UCSD-AML1 (cell line): ENCODE measurements at regions not wholly inside any gene's neighbourhood (a gene's known extent, or its start where the extent isn't known, plus 50 kb on each side); places are given as distances from the start of the nearest gene placed in this dataset.
"Not testable (repeated sequence)": the region's sequence is repeated elsewhere in the genome, so short reads cannot be mapped to it uniquely, and the experiment has no call there.

Experiments
- DNase-seq: peaks from one replicate; lab custom pipeline; 2025; ENCODE audit not compliant: unreplicated experiment; lab: John Stamatoyannopoulos, UW

- no peak for DNase-seq
Measured at GRCh38 chr3:164779816-164780215, 298.5 kb downstream of the SI start.

- no peak for DNase-seq
Measured at GRCh38 chr3:164752812-164753211, 325.5 kb downstream of the SI start.

GRCh38 chr3:164748626-164749025 lies 329.7 kb downstream of the SI start:
- DNase-seq, result no peak

GRCh38 chr3:164741869-164742268 lies 336.4 kb downstream of the SI start:
- no peak for DNase-seq

- DNase-seq, result no peak
Measured at GRCh38 chr3:164737174-164737573, 341.1 kb downstream of the SI start.

- no peak for DNase-seq
Measured at GRCh38 chr3:164732166-164732565, 346.1 kb downstream of the SI start.

- DNase-seq, result no peak
Measured at GRCh38 chr3:164730815-164731360, 347.4 kb downstream of the SI start.

- DNase-seq, result no peak
Measured at GRCh38 chr3:164723396-164723795, 354.9 kb downstream of the SI start.

GRCh38 chr3:164702808-164703207 lies 375.5 kb downstream of the SI start:
- not testable (repeated sequence) for DNase-seq

- DNase-seq, result no peak
Measured at GRCh38 chr3:164687902-164688301, 390.4 kb downstream of the SI start.

- DNase-seq, result no peak
Measured at GRCh38 chr3:164687211-164687610, 391.1 kb downstream of the SI start.

GRCh38 chr3:164683489-164683888 lies 394.8 kb downstream of the SI start:
- no peak for DNase-seq

GRCh38 chr3:164679245-164679644 lies 399.1 kb downstream of the SI start:
- DNase-seq, result no peak

- DNase-seq, result no peak
Measured at GRCh38 chr3:164677317-164677716, 401.0 kb downstream of the SI start.

- no peak for DNase-seq
Measured at GRCh38 chr3:164673738-164674137, 404.6 kb downstream of the SI start.

- no peak for DNase-seq
Measured at GRCh38 chr3:164658125-164658524, 420.2 kb downstream of the SI start.

GRCh38 chr3:164657631-164658030 lies 420.7 kb downstream of the SI start:
- DNase-seq, result no peak

GRCh38 chr3:164655462-164655861 lies 422.8 kb downstream of the SI start:
- no peak for DNase-seq

GRCh38 chr3:164641071-164641470 lies 437.2 kb downstream of the SI start:
- no peak for DNase-seq

- DNase-seq, result no peak
Measured at GRCh38 chr3:164640591-164640990, 437.7 kb downstream of the SI start.

GRCh38 chr3:164620956-164621355 lies 457.3 kb downstream of the SI start:
- no peak for DNase-seq

- no peak for DNase-seq
Measured at GRCh38 chr3:164620423-164620822, 457.9 kb downstream of the SI start.

- no peak for DNase-seq
Measured at GRCh38 chr3:164612751-164613150, 465.5 kb downstream of the SI start.
